Fibroblast of mammary gland (primary cell): ENCODE measurements at regions not wholly inside any gene's neighbourhood (a gene's known extent, or its start where the extent isn't known, plus 50 kb on each side); places are given as distances from the start of the nearest gene placed in this dataset.

Source experiments
- DNase-seq: peaks from one replicate; pipeline ENCODE4 v3.0.0-alpha.2; 2010; ENCODE audit warnings: low read depth
- H3K4me3 ChIP-seq: 2 replicates; pipeline ENCODE4 v1.5.1; 2011; ENCODE audit warnings: low read depth, mild to moderate bottlenecking, low read length, moderate library complexity; ENCODE audit not compliant: control insufficient read depth
- CTCF ChIP-seq: conservative IDR thresholded peaks from 2 replicates; pipeline ENCODE4 v1.5.1; 2011; ENCODE audit warnings: low read depth, low read length, inconsistent platforms; ENCODE audit not compliant: control insufficient read depth, insufficient read depth

- no peak for DNase-seq
- no peak for TF ChIP-seq CTCF
- no peak overlapping the region for H3K4me3 ChIP-seq
Observed at GRCh38 chr16:79449067-79449769, 151.3 kb downstream of the MAF start.

- no peak overlapping the region for H3K4me3 ChIP-seq
- no peak for DNase-seq
- no peak for TF ChIP-seq CTCF
Observed at GRCh38 chr16:79444572-79444971, 156.0 kb downstream of the MAF start.

GRCh38 chr16:79439901-79440300 lies 160.6 kb downstream of the MAF start:
- TF ChIP-seq CTCF = no peak
- H3K4me3 ChIP-seq = no peak overlapping the region
- DNase-seq = no peak

DNA sequence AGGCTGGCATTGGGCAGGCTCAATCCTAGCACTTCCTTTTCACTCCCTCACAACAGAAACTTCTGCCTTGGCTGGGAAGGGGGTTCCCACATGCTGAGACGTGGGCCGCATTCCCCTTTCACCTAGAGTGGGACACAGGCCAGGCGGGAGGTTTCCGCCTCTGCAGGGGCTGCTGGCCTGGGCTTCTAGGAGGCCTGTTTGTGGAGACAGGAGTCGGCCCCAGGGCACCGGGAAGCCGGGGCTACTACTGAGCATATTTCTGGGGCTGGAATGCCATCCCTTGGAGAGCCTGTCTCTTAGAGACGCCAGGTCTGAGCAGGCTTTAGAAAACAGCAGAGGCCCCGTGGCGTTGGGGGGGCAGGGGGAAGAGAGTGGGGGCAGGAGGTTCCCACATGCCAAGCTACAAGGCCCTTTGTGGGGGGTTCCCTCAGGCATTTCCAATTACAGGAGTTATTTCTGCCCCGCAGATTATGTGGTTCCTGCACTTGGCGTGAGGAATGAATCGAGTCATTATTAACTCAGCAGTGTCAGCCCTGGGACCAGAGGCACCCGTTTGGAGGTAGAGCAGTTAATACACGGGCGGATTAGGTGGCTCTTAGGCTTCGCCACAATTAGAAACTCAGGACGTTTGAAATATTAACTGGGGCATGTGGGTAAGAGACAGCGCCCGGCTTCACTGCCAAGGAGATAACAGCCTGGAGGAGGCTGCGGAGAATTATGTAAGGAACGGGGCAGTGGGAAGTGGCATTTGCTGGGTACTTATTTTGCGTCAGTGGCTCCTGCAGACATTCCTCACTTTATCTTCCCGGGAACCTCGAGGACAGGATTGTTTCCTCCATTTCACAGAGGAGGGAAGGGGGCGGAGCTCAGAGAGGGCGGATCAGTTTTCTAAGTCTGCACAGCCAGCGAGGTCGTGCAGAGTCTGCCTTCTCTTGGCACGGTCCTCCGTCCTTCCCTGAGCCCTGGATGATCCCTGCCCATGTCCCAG lies 162.5 kb downstream of the MAF start:
- no peak for TF ChIP-seq CTCF
- no peak for DNase-seq
- no peak overlapping the region for H3K4me3 ChIP-seq

DNA sequence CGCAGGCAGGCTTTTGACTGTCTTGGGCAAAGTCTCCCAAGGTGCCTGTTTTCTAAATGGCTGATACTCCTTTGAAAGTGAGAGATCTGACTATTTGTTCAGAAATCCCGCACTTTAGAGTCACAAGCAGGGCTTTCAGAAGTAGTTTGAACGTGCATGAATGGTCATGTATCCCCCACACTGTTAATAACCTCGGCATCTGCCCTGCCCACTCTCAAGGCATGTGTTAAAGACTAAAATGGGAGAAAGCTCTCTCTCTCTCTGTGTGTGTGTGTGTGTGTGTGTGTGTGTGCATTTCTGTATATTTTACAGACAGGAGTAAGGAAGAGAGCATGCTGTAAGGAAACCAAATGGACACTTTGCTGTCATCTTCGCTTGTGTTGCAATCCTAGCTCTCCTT lies 163.7 kb downstream of the MAF start:
- H3K4me3 ChIP-seq = no peak overlapping the region
- no peak for TF ChIP-seq CTCF
- DNase-seq = no peak

DNA sequence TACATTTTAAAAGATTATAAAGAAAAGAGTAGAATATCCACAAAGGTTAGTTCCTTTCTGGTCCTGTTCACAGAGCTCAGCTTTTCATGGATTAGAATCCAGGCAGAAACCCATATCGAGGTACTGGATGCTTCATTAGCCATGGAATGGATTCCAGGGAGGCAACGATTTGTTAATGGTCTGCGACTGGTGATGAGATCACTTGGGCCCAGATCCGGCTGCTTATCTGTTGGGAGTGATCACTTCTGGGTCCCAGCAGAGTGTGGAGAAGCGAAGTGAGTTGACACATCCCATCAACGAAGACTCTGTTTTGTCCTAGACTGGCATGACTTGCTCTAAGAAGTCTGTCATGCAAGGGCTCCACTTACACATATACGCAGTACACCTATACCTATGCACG lies 165.8 kb downstream of the MAF start:
- no peak for TF ChIP-seq CTCF
- H3K4me3 ChIP-seq = no peak overlapping the region
- DNase-seq = no peak
